B cell (primary cell): ENCODE measurements at regions not wholly inside any gene's neighbourhood (a gene's known extent, or its start where the extent isn't known, plus 50 kb on each side); places are given as distances from the start of the nearest gene placed in this dataset.

Experiments used
- ATAC-seq: fragments of 200-7000 bp; cut with Tn5 transposase; one replicate; pipeline ENCODE4 v1.10.0; 2021; ENCODE audit warnings: low read depth, mild to moderate bottlenecking, moderate number of reproducible peaks, moderate library complexity
- CTCF ChIA-PET: fragments of 350-600 bp; sonication (Branson Sonifier 250); formaldehyde crosslinking; loops from one replicate; lab custom pipeline; 2021; ENCODE audit warnings: antibody characterized with exemption, inconsistent platforms; lab: Charles Lee
- POLR2A ChIA-PET: fragments of 350-600 bp; sonication (Branson Sonifier 250); formaldehyde crosslinking; loops from one replicate; lab custom pipeline; 2021; ENCODE audit warnings: antibody characterized with exemption; lab: Charles Lee
- DNase-seq: peaks from one replicate; pipeline ENCODE4 v3.0.0; 2013
- H2AFZ ChIP-seq: 2 replicates; pipeline ENCODE4 v1.6.1; 2012; ENCODE audit warnings: mild to moderate bottlenecking, low read depth, low read length; ENCODE audit not compliant: insufficient read depth, poor library complexity, severe bottlenecking
- H3K27ac ChIP-seq, 2 donors: 1 replicate in 1 of 2; 2 replicates in 1 of 2; pipeline ENCODE4 v1.5.1; 2012 to 2013; ENCODE audit warnings: low read length in 2 of 2, mild to moderate bottlenecking in 2 of 2, moderate library complexity in 1 of 2
- H3K27me3 ChIP-seq, 4 experiments: fragments of 200-600 bp in 1 of 4; sonication (generic) in 1 of 4; replicated peaks in 1 of 4; 1 replicate in 2 of 4; 2 replicates in 2 of 4; pipeline versions ENCODE4 v1.6.1 to v1.7.0; 2013 to 2016; ENCODE audit warnings: low read length in 3 of 4, mild to moderate bottlenecking in 2 of 4, mixed read lengths in 1 of 4, moderate library complexity in 1 of 4; ENCODE audit not compliant: insufficient read depth in 4 of 4, control insufficient read depth in 3 of 4; ENCODE audit errors: control extremely low read depth in 1 of 4
- H3K36me3 ChIP-seq, 2 experiments: replicated peaks in 1 of 2; 1 replicate in 1 of 2; 2 replicates in 1 of 2; pipeline versions ENCODE4 v1.6.1 to v1.7.1; 2013; ENCODE audit warnings: low read length in 1 of 2; ENCODE audit not compliant: insufficient read depth in 2 of 2, control insufficient read depth in 1 of 2; ENCODE audit errors: control extremely low read depth in 1 of 2, extremely low read depth in 1 of 2
- H3K4me1 ChIP-seq, 2 donors: fragments of 200-600 bp in 1 of 2; sonication (generic) in 1 of 2; 1 replicate in 1 of 2; 2 replicates in 1 of 2; pipeline versions ENCODE4 v1.5.1 to v1.6.1; 2013 to 2017; ENCODE audit warnings: low read length in 2 of 2; ENCODE audit not compliant: control insufficient read depth in 2 of 2, insufficient read depth in 2 of 2
- H3K4me2 ChIP-seq: replicated peaks from 2 replicates; pipeline ENCODE3; 2012; ENCODE audit warnings: mild to moderate bottlenecking, low read depth, low read length; ENCODE audit not compliant: poor library complexity, severe bottlenecking
- H3K4me3 ChIP-seq, 5 experiments: fragments of 200-600 bp in 1 of 5; sonication (generic) in 1 of 5; 1 replicate in 3 of 5; 2 replicates in 2 of 5; pipeline versions ENCODE4 v1.5.1 to v1.7.0; 2011 to 2016; ENCODE audit warnings: low read length in 4 of 5, mild to moderate bottlenecking in 4 of 5, low read depth in 2 of 5, control low read depth in 1 of 5, moderate library complexity in 1 of 5; ENCODE audit not compliant: insufficient read depth in 1 of 5; ENCODE audit errors: control extremely low read depth in 1 of 5, extremely low read depth in 1 of 5
- H3K79me2 ChIP-seq: fragments of 200-600 bp; sonication (generic); one replicate; pipeline ENCODE4 v1.6.0; 2016; ENCODE audit warnings: low read length; ENCODE audit not compliant: control insufficient read depth, insufficient read depth
- H3K9ac ChIP-seq: fragments of 200-600 bp; sonication (generic); 2 replicates; pipeline ENCODE4 v1.6.1; 2017; ENCODE audit warnings: mild to moderate bottlenecking, low read length, moderate library complexity
- H3K9me3 ChIP-seq, 3 donors: one replicate each; pipeline versions ENCODE4 v1.6.1 to v1.7.1; 2013; ENCODE audit warnings: low read length in 2 of 3; ENCODE audit not compliant: control insufficient read depth in 2 of 3, insufficient read depth in 1 of 3; ENCODE audit errors: control extremely low read depth in 1 of 3
- H4K20me1 ChIP-seq: 2 replicates; pipeline ENCODE4 v1.6.0; 2012; ENCODE audit warnings: mild to moderate bottlenecking, low read length; ENCODE audit not compliant: insufficient read depth, control insufficient read depth, poor library complexity, severe bottlenecking
- H3K27ac Mint-ChIP-seq: one replicate; pipeline ENCODE4 v1.8.0; 2021; ENCODE audit warnings: mixed read lengths
- H3K27me3 Mint-ChIP-seq: one replicate; pipeline ENCODE4 v1.8.0; 2021; ENCODE audit warnings: mixed read lengths
- H3K4me1 Mint-ChIP-seq: one replicate; pipeline ENCODE4 v1.8.0; 2021; ENCODE audit warnings: mixed read lengths
- H3K4me3 Mint-ChIP-seq: one replicate; pipeline ENCODE4 v1.8.0; 2021; ENCODE audit warnings: mixed read lengths
- H3K9me3 Mint-ChIP-seq: one replicate; pipeline ENCODE4 v1.8.0; 2022; ENCODE audit warnings: mixed read lengths; ENCODE audit not compliant: insufficient read depth
- CTCF ChIP-seq: fragments of 200-600 bp; IDR thresholded peaks from one replicate; pipeline ENCODE4 v1.8.0; 2022; ENCODE audit warnings: antibody characterized with exemption, mild to moderate bottlenecking
- EZH2 ChIP-seq: IDR thresholded peaks from 2 replicates; pipeline ENCODE4 v1.6.1; 2012; ENCODE audit warnings: borderline replicate concordance, low read depth, mild to moderate bottlenecking, moderate library complexity, low read length; ENCODE audit not compliant: insufficient read depth, poor library complexity, severe bottlenecking
- WGBS: methylation state at CpG from one replicate; pipeline ENCODE4 v1.1.5; 2013; ENCODE audit warnings: missing lambda C conversion rate; ENCODE audit not compliant: insufficient coverage; 5-methylcytosine and 5-hydroxymethylcytosine counted together
- intact Hi-C: fragments of 100-400 bp; cut with micrococcal nuclease; formaldehyde crosslinking; loops from one replicate; pipeline ENCODE4 v1.10.0; 2022

GRCh38 chr4:34094114-34094513, 2150.2 kb downstream of the ARAP2 start:
- no peaks in the 10 kb centered on the region for H3K27me3 ChIP-seq
- H3K79me2 ChIP-seq, result no peaks in the 10 kb centered on the region
- Mint-ChIP-seq H3K4me1 (no peaks in the 10 kb centered on the region), H3K4me3 (no peak overlapping the region), H3K27ac (no peak overlapping the region), H3K27me3 (no peaks in the 10 kb centered on the region), H3K9me3 (no peaks in the 10 kb centered on the region)
- ChIA-PET CTCF (no interaction called here), POLR2A (no interaction called here)
- H4K20me1 ChIP-seq, result no peaks in the 10 kb centered on the region
- no peak overlapping the region for H3K4me3 ChIP-seq
- intact Hi-C loops, result no loop called here
- H3K9me3 ChIP-seq, result no peaks in the 10 kb centered on the region
- TF ChIP-seq CTCF, result no peak
- TF ChIP-seq EZH2, result no peak
- no peak for DNase-seq
- ATAC-seq, result no peak
- H2AFZ ChIP-seq, result no peak overlapping the region
- H3K9ac ChIP-seq, result no peak overlapping the region
- no peaks in the 10 kb centered on the region for H3K36me3 ChIP-seq
- no peaks in the 10 kb centered on the region for H3K4me1 ChIP-seq
- H3K4me2 ChIP-seq, result no peak overlapping the region
- no peak overlapping the region for H3K27ac ChIP-seq

- DNase-seq (no peak), ATAC-seq (no peak)
- no peak overlapping the region for H3K9ac ChIP-seq
- Mint-ChIP-seq H3K9me3 (no peaks in the 10 kb centered on the region), H3K4me3 (no peak overlapping the region), H3K27me3 (no peaks in the 10 kb centered on the region), H3K4me1 (no peaks in the 10 kb centered on the region), H3K27ac (no peak overlapping the region)
- H4K20me1 ChIP-seq, result no peaks in the 10 kb centered on the region
- CTCF ChIA-PET, result no interaction called here
- H2AFZ ChIP-seq, result no peak overlapping the region
- no peaks in the 10 kb centered on the region for H3K79me2 ChIP-seq
- H3K4me1 ChIP-seq, result no peaks in the 10 kb centered on the region
- no peaks in the 10 kb centered on the region for H3K27me3 ChIP-seq
- intact Hi-C loops, result no loop called here
- WGBS, result no CpG with 5 or more reads among the region's 1 CpG
- POLR2A ChIA-PET, result no interaction called here
- TF ChIP-seq CTCF (no peak), EZH2 (no peak)
- no peaks in the 10 kb centered on the region for H3K9me3 ChIP-seq
- H3K36me3 ChIP-seq, result no peaks in the 10 kb centered on the region
- H3K4me3 ChIP-seq, result no peak overlapping the region
- no peak overlapping the region for H3K27ac ChIP-seq
- no peak overlapping the region for H3K4me2 ChIP-seq
Observed at GRCh38 chr4:34105311-34105710, 2139.0 kb downstream of the ARAP2 start.
